Activated naive CD8-positive, alpha-beta T cell treated with anti-CD3 and anti-CD28 coated beads, Interleukin-2, amount 10 ng/mL, durations not matched to agents 7 days and 5 days (primary cell): ENCODE measurements at regions not wholly inside any gene's neighbourhood (a gene's known extent, or its start where the extent isn't known, plus 50 kb on each side); places are given as distances from the start of the nearest gene placed in this dataset.
A peak's percentile ranks its signal among the peaks of the same experiment; 100 is the strongest.

Source experiments
- ATAC-seq: fragments of 150-1000 bp; cut with Tn5 transposase; one replicate; pipeline ENCODE4 v1.10.0; 2021; ENCODE audit warnings: low read depth, moderate library complexity
- POLR2A ChIA-PET: fragments of 350-600 bp; sonication (Branson Sonifier 250); formaldehyde crosslinking; loops from one replicate; lab custom pipeline; 2021; ENCODE audit warnings: antibody characterized with exemption; lab: Charles Lee
- DNase-seq: peaks from one replicate; pipeline ENCODE4 v3.0.0; 2021
- H3K27ac Mint-ChIP-seq: one replicate; pipeline ENCODE4 v1.8.0; 2022; ENCODE audit warnings: mild to moderate bottlenecking, mixed read lengths
- H3K27me3 Mint-ChIP-seq: one replicate; pipeline ENCODE4 v1.8.0; 2022; ENCODE audit warnings: mild to moderate bottlenecking, moderate library complexity, mixed read lengths
- H3K36me3 Mint-ChIP-seq: one replicate; pipeline ENCODE4 v1.8.0; 2021; ENCODE audit warnings: mild to moderate bottlenecking, mixed read lengths
- H3K4me1 Mint-ChIP-seq: one replicate; pipeline ENCODE4 v1.8.0; 2021; ENCODE audit warnings: mixed read lengths
- H3K4me3 Mint-ChIP-seq: one replicate; pipeline ENCODE4 v1.8.0; 2022; ENCODE audit warnings: mild to moderate bottlenecking, moderate library complexity, mixed read lengths
- H3K9me3 Mint-ChIP-seq: one replicate; pipeline ENCODE4 v1.8.0; 2021; ENCODE audit warnings: mixed read lengths

- POLR2A ChIA-PET, result no interaction called here
- DNase-seq (no peak), ATAC-seq (no peak)
- H3K4me3 Mint-ChIP-seq, result no peak overlapping the region
- H3K4me1 Mint-ChIP-seq, result no peaks in the 10 kb centered on the region
- H3K27ac Mint-ChIP-seq, result no peak overlapping the region
- H3K27me3 Mint-ChIP-seq, result peaks cover 38% of the 10 kb centered on the region
- H3K9me3 Mint-ChIP-seq, result peaks cover 6% of the 10 kb centered on the region
- no peaks in the 10 kb centered on the region for H3K36me3 Mint-ChIP-seq
These were observed 77.4 kb upstream of the TMPO start for GRCh38 chr12:98437806-98438595.

GRCh38 chr12:98438656-98439230 lies 76.6 kb upstream of the TMPO start:
- H3K4me1 Mint-ChIP-seq, result no peaks in the 10 kb centered on the region
- H3K27me3 Mint-ChIP-seq, result peaks cover 34% of the 10 kb centered on the region
- POLR2A ChIA-PET, result no interaction called here
- H3K9me3 Mint-ChIP-seq, result peaks cover 6% of the 10 kb centered on the region
- DNase-seq (no peak), ATAC-seq (no peak)
- no peak overlapping the region for H3K27ac Mint-ChIP-seq
- H3K36me3 Mint-ChIP-seq, result no peaks in the 10 kb centered on the region
- H3K4me3 Mint-ChIP-seq, result no peak overlapping the region

- DNase-seq (no peak), ATAC-seq (no peak)
- H3K27ac Mint-ChIP-seq, result no peak overlapping the region
- peaks cover 6% of the 10 kb centered on the region for H3K9me3 Mint-ChIP-seq
- peaks cover 34% of the 10 kb centered on the region for H3K27me3 Mint-ChIP-seq
- H3K4me3 Mint-ChIP-seq, result no peak overlapping the region
- no peaks in the 10 kb centered on the region for H3K4me1 Mint-ChIP-seq
- POLR2A ChIA-PET, result no interaction called here
- no peaks in the 10 kb centered on the region for H3K36me3 Mint-ChIP-seq
These were observed 75.9 kb upstream of the TMPO start for GRCh38 chr12:98439471-98439951.

GRCh38 chr12:98439981-98440581 lies 75.3 kb upstream of the TMPO start:
- H3K27me3 Mint-ChIP-seq, result peaks cover 30% of the 10 kb centered on the region
- DNase-seq (no peak), ATAC-seq (no peak)
- POLR2A ChIA-PET, result no interaction called here
- no peak overlapping the region for H3K4me3 Mint-ChIP-seq
- H3K27ac Mint-ChIP-seq, result no peak overlapping the region
- H3K4me1 Mint-ChIP-seq, result no peaks in the 10 kb centered on the region
- H3K36me3 Mint-ChIP-seq, result no peaks in the 10 kb centered on the region
- H3K9me3 Mint-ChIP-seq, result peaks cover 4% of the 10 kb centered on the region

- no peak overlapping the region for H3K27ac Mint-ChIP-seq
- no peaks in the 10 kb centered on the region for H3K4me1 Mint-ChIP-seq
- H3K9me3 Mint-ChIP-seq, result no peaks in the 10 kb centered on the region
- POLR2A ChIA-PET, result no interaction called here
- no peak for DNase-seq
- no peak for ATAC-seq
- no peak overlapping the region for H3K4me3 Mint-ChIP-seq
- peaks cover 14% of the 10 kb centered on the region for H3K27me3 Mint-ChIP-seq
- H3K36me3 Mint-ChIP-seq, result no peaks in the 10 kb centered on the region
These were observed 69.3 kb upstream of the TMPO start for GRCh38 chr12:98446060-98446459.

- no peak overlapping the region for H3K4me3 Mint-ChIP-seq
- no peak for DNase-seq
- no peak overlapping the region for H3K27ac Mint-ChIP-seq
- ATAC-seq, result no peak
- H3K36me3 Mint-ChIP-seq, result no peaks in the 10 kb centered on the region
- POLR2A ChIA-PET, result no interaction called here
- no peaks in the 10 kb centered on the region for H3K4me1 Mint-ChIP-seq
- peaks cover 12% of the 10 kb centered on the region for H3K27me3 Mint-ChIP-seq
- H3K9me3 Mint-ChIP-seq, result no peaks in the 10 kb centered on the region
These were observed 68.7 kb upstream of the TMPO start for GRCh38 chr12:98446682-98447081.

GRCh38 chr12:98449584-98449983 lies 65.8 kb upstream of the TMPO start:
- POLR2A ChIA-PET, result no interaction called here
- no peak for DNase-seq
- peaks cover 19% of the 10 kb centered on the region for H3K27me3 Mint-ChIP-seq
- no peaks in the 10 kb centered on the region for H3K4me1 Mint-ChIP-seq
- no peaks in the 10 kb centered on the region for H3K9me3 Mint-ChIP-seq
- no peak overlapping the region for H3K4me3 Mint-ChIP-seq
- no peak for ATAC-seq
- no peaks in the 10 kb centered on the region for H3K36me3 Mint-ChIP-seq
- H3K27ac Mint-ChIP-seq, result no peak overlapping the region

- Mint-ChIP-seq H3K4me1 (peaks cover 2% of the 10 kb centered on the region), H3K9me3 (no peaks in the 10 kb centered on the region), H3K4me3 (no peak overlapping the region), H3K36me3 (no peaks in the 10 kb centered on the region), H3K27me3 (peaks cover 30% of the 10 kb centered on the region), H3K27ac (no peak overlapping the region)
- DNase-seq, result no peak
- POLR2A ChIA-PET, result interaction anchor here (0.6 kb wide), 1 partner anchor 123 kb away, joined by 3 read pairs; no protein-coding TSS in a partner anchor
- no peak for ATAC-seq
These were observed 62.3 kb upstream of the TMPO start for GRCh38 chr12:98453070-98453469.

GRCh38 chr12:98453492-98453891 lies 61.9 kb upstream of the TMPO start:
- ATAC-seq (no peak), DNase-seq (no peak)
- Mint-ChIP-seq H3K36me3 (no peaks in the 10 kb centered on the region), H3K27ac (no peak overlapping the region), H3K4me1 (peaks cover 2% of the 10 kb centered on the region), H3K27me3 (peaks cover 30% of the 10 kb centered on the region), H3K4me3 (no peak overlapping the region), H3K9me3 (no peaks in the 10 kb centered on the region)
- POLR2A ChIA-PET, result no interaction called here

- H3K36me3 Mint-ChIP-seq, result no peaks in the 10 kb centered on the region
- no peak overlapping the region for H3K27ac Mint-ChIP-seq
- no peak for ATAC-seq
- H3K27me3 Mint-ChIP-seq, result peaks cover 30% of the 10 kb centered on the region
- no peaks in the 10 kb centered on the region for H3K9me3 Mint-ChIP-seq
- no peak overlapping the region for H3K4me3 Mint-ChIP-seq
- H3K4me1 Mint-ChIP-seq, result peaks cover 2% of the 10 kb centered on the region
- POLR2A ChIA-PET, result no interaction called here
- DNase-seq, result no peak
These were observed 59.3 kb upstream of the TMPO start for GRCh38 chr12:98456041-98456440.

- peaks cover 2% of the 10 kb centered on the region for H3K4me1 Mint-ChIP-seq
- H3K27me3 Mint-ChIP-seq, result peaks cover 30% of the 10 kb centered on the region
- POLR2A ChIA-PET, result no interaction called here
- no peaks in the 10 kb centered on the region for H3K9me3 Mint-ChIP-seq
- no peak overlapping the region for H3K27ac Mint-ChIP-seq
- peak overlapping the region; percentile 64 for H3K4me3 Mint-ChIP-seq
- ATAC-seq, result peak; percentile 68
- H3K36me3 Mint-ChIP-seq, result no peaks in the 10 kb centered on the region
- DNase-seq, result peak; percentile 33
These were observed 58.5 kb upstream of the TMPO start for GRCh38 chr12:98456576-98457573.

GRCh38 chr12:98464190-98464589 lies 51.2 kb upstream of the TMPO start:
- DNase-seq, result no peak
- Mint-ChIP-seq H3K9me3 (no peaks in the 10 kb centered on the region), H3K4me1 (peaks cover 2% of the 10 kb centered on the region), H3K27me3 (peaks cover 14% of the 10 kb centered on the region), H3K36me3 (no peaks in the 10 kb centered on the region), H3K4me3 (no peak overlapping the region), H3K27ac (no peak overlapping the region)
- POLR2A ChIA-PET, result interaction anchor here (0.7 kb wide), 1 partner anchor 180 kb away, joined by 4 read pairs; the partner anchor contains the start of gene IKBIP
- no peak for ATAC-seq

- no peak overlapping the region for H3K4me3 Mint-ChIP-seq
- DNase-seq, result no peak
- H3K27me3 Mint-ChIP-seq, result peaks cover 14% of the 10 kb centered on the region
- no peak for ATAC-seq
- H3K27ac Mint-ChIP-seq, result no peak overlapping the region
- POLR2A ChIA-PET, result no interaction called here
- no peaks in the 10 kb centered on the region for H3K36me3 Mint-ChIP-seq
- no peaks in the 10 kb centered on the region for H3K9me3 Mint-ChIP-seq
- H3K4me1 Mint-ChIP-seq, result peaks cover 2% of the 10 kb centered on the region
These were observed 49.9 kb upstream of the TMPO start for GRCh38 chr12:98465505-98465904.
